ENCODE measurements at regions not wholly inside any gene's neighbourhood (a gene's known extent, or its start where the extent isn't known, plus 50 kb on each side); places are given as distances from the start of the nearest gene placed in this dataset.

DNA sequence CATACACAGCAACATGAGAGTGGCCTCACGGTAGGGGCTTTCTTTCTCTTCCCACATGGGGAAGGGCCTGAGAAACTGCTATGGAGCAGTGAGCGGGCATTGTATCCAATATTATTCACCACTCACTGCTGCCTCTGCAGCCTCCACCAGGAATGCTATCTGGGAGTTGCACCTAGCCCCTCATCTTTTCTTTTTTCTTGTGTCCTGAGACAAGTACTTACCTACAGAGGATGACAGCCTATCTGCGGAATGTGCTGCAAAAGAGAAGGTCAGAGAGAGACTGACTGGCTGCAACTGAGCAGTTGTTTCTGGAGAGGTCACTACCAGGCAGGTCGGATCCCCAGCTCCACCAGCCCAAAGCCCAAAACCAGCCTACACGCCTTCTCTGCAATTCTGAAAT lies 52.1 kb upstream of the HTATIP2 start:
- TF ChIP-seq, protein P1, sequence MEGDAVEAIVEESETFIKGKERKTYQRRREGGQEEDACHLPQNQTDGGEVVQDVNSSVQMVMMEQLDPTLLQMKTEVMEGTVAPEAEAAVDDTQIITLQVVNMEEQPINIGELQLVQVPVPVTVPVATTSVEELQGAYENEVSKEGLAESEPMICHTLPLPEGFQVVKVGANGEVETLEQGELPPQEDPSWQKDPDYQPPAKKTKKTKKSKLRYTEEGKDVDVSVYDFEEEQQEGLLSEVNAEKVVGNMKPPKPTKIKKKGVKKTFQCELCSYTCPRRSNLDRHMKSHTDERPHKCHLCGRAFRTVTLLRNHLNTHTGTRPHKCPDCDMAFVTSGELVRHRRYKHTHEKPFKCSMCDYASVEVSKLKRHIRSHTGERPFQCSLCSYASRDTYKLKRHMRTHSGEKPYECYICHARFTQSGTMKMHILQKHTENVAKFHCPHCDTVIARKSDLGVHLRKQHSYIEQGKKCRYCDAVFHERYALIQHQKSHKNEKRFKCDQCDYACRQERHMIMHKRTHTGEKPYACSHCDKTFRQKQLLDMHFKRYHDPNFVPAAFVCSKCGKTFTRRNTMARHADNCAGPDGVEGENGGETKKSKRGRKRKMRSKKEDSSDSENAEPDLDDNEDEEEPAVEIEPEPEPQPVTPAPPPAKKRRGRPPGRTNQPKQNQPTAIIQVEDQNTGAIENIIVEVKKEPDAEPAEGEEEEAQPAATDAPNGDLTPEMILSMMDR (IDR thresholded peaks at IDR 0.05), result no peak

DNA sequence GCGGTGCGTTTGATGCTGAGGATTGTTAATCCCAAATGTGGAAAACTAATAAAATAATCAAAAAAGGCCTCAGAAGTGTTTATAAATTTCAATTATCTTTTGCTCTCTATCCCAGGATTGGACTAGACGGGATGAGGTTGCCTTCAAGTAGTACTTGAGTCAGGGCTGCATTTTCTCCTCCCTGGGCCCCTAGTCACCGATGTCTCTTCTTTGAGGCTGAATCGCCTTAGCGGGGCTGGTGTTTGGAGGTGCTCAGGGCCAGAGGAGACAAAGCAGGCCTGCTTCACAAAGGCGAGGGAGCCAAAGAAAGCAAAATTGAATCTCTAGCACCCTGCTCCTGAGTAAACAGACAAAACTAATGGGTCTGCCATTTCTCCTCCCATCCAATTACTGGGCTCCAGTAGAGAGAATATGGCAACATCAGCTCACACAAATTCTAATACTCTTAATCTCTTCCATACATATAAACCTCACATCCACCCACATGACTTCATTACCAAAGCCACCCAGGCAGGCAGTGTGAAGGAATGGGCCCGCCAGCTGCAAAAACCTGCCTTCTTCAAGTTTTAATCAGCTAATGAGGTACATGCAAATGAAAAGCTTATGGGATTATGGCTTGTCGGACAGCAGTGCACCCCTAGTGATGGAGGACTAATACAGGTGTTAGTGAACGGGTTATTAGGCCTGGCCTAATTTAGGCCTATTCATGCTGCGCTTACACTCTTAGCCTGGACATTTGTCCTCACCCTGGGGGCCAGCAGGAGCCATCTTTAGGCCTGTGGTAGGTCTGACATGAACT lies 52.7 kb upstream of the HTATIP2 start:
- TF ChIP-seq, protein P1 (IDR thresholded peaks at IDR 0.05), result no peak

DNA sequence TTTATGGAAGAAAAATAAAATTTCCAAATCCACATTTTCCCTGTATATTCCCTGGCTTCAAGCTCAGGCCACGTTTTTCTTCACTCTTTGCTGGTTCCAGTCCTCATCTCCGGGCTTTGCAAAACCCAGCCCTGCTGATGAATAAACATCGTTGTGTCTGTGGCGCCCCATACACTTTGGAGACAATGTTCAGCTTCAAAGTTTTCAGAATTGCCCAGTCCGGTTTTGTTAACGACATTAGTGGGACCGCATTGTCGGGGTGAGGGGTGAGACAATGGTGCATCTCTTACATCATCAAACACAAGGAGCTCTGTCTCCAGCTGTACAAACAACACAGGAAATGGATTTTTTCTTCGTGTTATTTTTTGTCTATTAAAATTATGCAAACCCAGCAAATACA lies 53.4 kb upstream of the HTATIP2 start:
- TF ChIP-seq, protein P1 (IDR thresholded peaks at IDR 0.05), result no peak

DNA sequence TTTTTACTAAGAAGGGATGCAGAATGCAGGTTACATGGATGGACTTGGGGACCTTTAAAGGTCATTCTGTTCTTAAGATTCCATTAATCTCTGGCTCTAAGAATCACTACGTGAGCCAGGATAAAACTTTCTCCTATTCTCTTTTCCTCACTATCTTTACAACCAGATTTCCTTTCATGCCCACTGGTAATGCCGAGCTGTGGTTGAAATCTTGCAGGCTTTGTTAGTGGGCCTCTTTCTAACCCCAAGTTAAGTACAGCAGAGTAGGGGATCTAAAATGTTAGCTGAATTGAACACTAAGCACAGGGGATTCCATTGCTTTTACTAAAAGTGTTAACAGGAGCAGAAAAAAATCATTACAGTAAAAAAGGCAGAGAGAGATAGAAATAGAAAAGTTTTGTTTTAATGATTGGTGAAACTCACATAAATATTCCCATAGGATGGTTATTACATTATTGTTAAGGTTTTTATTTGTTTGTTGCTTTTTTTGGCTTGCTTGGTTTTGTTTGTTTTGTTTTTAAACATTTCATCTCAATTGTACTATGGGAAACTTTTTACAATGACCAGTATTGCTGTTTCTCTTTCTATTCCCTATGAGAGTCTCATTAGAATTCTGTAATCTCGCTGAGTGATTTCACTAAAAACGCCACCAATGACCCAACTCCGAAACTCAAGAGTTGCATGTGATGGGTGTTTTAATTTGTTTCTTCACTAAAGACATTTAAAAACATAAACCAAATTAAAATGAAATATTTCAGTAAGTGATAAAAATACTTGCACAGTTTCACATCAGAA lies 54.1 kb upstream of the HTATIP2 start:
- TF ChIP-seq, protein P1 (IDR thresholded peaks at IDR 0.05), result no peak

DNA sequence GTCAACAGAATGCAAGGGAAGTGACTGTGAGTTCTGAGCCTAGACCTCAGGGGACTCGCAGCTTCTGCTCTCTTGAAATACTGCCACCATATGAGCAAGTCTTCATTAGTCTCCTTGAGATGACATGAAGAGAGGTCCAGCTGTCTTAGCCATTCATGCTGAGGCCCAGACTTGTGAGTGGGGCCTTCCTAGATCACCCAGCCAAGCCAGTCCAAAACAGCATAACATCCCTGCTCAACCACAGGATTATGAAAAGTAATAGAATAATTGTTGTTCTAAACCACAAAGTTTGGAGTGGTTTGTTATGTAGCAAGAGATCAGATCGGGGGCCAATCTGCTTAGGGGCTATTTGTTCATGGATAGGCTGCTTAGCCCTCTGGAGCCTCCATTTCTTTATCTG lies 54.9 kb upstream of the HTATIP2 start:
- TF ChIP-seq, protein P1 (IDR thresholded peaks at IDR 0.05), result no peak

DNA sequence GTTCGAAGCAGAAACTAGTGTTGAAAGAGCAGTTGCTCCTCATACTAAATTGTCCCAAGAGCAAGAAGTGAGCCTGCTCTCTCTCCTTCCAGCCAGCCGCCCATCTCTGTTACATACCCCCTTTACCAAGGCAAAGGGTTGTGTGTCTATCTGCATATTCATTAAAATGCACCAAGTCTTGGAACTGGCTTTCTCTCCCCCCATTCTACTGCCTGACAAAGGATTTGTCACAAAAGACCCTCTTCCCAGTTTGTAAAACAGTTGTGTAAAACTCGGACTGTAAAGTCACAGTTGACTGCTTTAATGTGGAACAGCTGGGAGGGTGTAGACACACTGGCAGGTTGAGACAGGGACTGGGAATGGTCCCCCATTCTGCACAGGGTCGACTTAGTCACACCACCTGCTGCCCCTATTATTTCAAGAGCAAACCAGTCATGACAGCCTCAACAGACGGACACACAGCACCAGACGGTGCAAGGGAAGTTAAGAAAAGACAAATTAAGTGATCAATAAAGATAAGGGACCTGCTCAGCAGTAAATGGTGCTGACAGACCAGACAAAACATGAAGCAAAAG lies 60.0 kb upstream of the HTATIP2 start:
- TF ChIP-seq, protein P1 (IDR thresholded peaks at IDR 0.05), result no peak

DNA sequence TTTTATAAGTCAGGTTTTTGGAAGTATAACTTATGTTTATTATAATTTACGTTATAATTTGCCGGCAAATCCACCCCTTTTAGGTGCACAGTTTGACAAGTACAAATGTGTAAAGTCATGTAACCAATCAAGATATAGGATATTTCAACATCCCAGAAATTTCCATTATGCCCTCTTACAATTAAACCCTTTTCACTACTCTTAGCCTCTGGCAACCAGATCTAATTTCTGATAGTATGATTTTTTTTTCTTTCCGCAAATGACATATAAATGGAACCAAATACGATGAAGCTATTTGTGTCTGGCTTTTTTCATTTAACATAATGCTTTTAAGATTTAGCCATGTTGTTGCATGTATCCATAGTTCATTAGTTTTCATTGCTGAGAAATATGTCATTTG lies 69.5 kb upstream of the HTATIP2 start:
- TF ChIP-seq, protein P1 (IDR thresholded peaks at IDR 0.05), result no peak
